B cell (primary cell): ENCODE measurements at regions not wholly inside any gene's neighbourhood (a gene's known extent, or its start where the extent isn't known, plus 50 kb on each side); places are given as distances from the start of the nearest gene placed in this dataset.

ENCODE experiments used
- ATAC-seq: fragments of 200-7000 bp; cut with Tn5 transposase; one replicate; pipeline ENCODE4 v1.10.0; 2021; ENCODE audit warnings: low read depth, mild to moderate bottlenecking, moderate number of reproducible peaks, moderate library complexity
- CTCF ChIA-PET: fragments of 350-600 bp; sonication (Branson Sonifier 250); formaldehyde crosslinking; loops from one replicate; lab custom pipeline; 2021; ENCODE audit warnings: antibody characterized with exemption, inconsistent platforms; lab: Charles Lee
- POLR2A ChIA-PET: fragments of 350-600 bp; sonication (Branson Sonifier 250); formaldehyde crosslinking; loops from one replicate; lab custom pipeline; 2021; ENCODE audit warnings: antibody characterized with exemption; lab: Charles Lee
- DNase-seq: peaks from one replicate; pipeline ENCODE4 v3.0.0; 2013
- H2AFZ ChIP-seq: 2 replicates; pipeline ENCODE4 v1.6.1; 2012; ENCODE audit warnings: mild to moderate bottlenecking, low read depth, low read length; ENCODE audit not compliant: insufficient read depth, poor library complexity, severe bottlenecking
- H3K27ac ChIP-seq, 2 donors: 1 replicate in 1 of 2; 2 replicates in 1 of 2; pipeline ENCODE4 v1.5.1; 2012 to 2013; ENCODE audit warnings: low read length in 2 of 2, mild to moderate bottlenecking in 2 of 2, moderate library complexity in 1 of 2
- H3K27me3 ChIP-seq, 4 experiments: fragments of 200-600 bp in 1 of 4; sonication (generic) in 1 of 4; replicated peaks in 1 of 4; 1 replicate in 2 of 4; 2 replicates in 2 of 4; pipeline versions ENCODE4 v1.6.1 to v1.7.0; 2013 to 2016; ENCODE audit warnings: low read length in 3 of 4, mild to moderate bottlenecking in 2 of 4, mixed read lengths in 1 of 4, moderate library complexity in 1 of 4; ENCODE audit not compliant: insufficient read depth in 4 of 4, control insufficient read depth in 3 of 4; ENCODE audit errors: control extremely low read depth in 1 of 4
- H3K36me3 ChIP-seq, 2 experiments: replicated peaks in 1 of 2; 1 replicate in 1 of 2; 2 replicates in 1 of 2; pipeline versions ENCODE4 v1.6.1 to v1.7.1; 2013; ENCODE audit warnings: low read length in 1 of 2; ENCODE audit not compliant: insufficient read depth in 2 of 2, control insufficient read depth in 1 of 2; ENCODE audit errors: control extremely low read depth in 1 of 2, extremely low read depth in 1 of 2
- H3K4me1 ChIP-seq, 2 donors: fragments of 200-600 bp in 1 of 2; sonication (generic) in 1 of 2; 1 replicate in 1 of 2; 2 replicates in 1 of 2; pipeline versions ENCODE4 v1.5.1 to v1.6.1; 2013 to 2017; ENCODE audit warnings: low read length in 2 of 2; ENCODE audit not compliant: control insufficient read depth in 2 of 2, insufficient read depth in 2 of 2
- H3K4me2 ChIP-seq: replicated peaks from 2 replicates; pipeline ENCODE3; 2012; ENCODE audit warnings: mild to moderate bottlenecking, low read depth, low read length; ENCODE audit not compliant: poor library complexity, severe bottlenecking
- H3K4me3 ChIP-seq, 5 experiments: fragments of 200-600 bp in 1 of 5; sonication (generic) in 1 of 5; 1 replicate in 3 of 5; 2 replicates in 2 of 5; pipeline versions ENCODE4 v1.5.1 to v1.7.0; 2011 to 2016; ENCODE audit warnings: low read length in 4 of 5, mild to moderate bottlenecking in 4 of 5, low read depth in 2 of 5, control low read depth in 1 of 5, moderate library complexity in 1 of 5; ENCODE audit not compliant: insufficient read depth in 1 of 5; ENCODE audit errors: control extremely low read depth in 1 of 5, extremely low read depth in 1 of 5
- H3K79me2 ChIP-seq: fragments of 200-600 bp; sonication (generic); one replicate; pipeline ENCODE4 v1.6.0; 2016; ENCODE audit warnings: low read length; ENCODE audit not compliant: control insufficient read depth, insufficient read depth
- H3K9ac ChIP-seq: fragments of 200-600 bp; sonication (generic); 2 replicates; pipeline ENCODE4 v1.6.1; 2017; ENCODE audit warnings: mild to moderate bottlenecking, low read length, moderate library complexity
- H3K9me3 ChIP-seq, 3 donors: one replicate each; pipeline versions ENCODE4 v1.6.1 to v1.7.1; 2013; ENCODE audit warnings: low read length in 2 of 3; ENCODE audit not compliant: control insufficient read depth in 2 of 3, insufficient read depth in 1 of 3; ENCODE audit errors: control extremely low read depth in 1 of 3
- H4K20me1 ChIP-seq: 2 replicates; pipeline ENCODE4 v1.6.0; 2012; ENCODE audit warnings: mild to moderate bottlenecking, low read length; ENCODE audit not compliant: insufficient read depth, control insufficient read depth, poor library complexity, severe bottlenecking
- H3K27ac Mint-ChIP-seq: one replicate; pipeline ENCODE4 v1.8.0; 2021; ENCODE audit warnings: mixed read lengths
- H3K27me3 Mint-ChIP-seq: one replicate; pipeline ENCODE4 v1.8.0; 2021; ENCODE audit warnings: mixed read lengths
- H3K4me1 Mint-ChIP-seq: one replicate; pipeline ENCODE4 v1.8.0; 2021; ENCODE audit warnings: mixed read lengths
- H3K4me3 Mint-ChIP-seq: one replicate; pipeline ENCODE4 v1.8.0; 2021; ENCODE audit warnings: mixed read lengths
- H3K9me3 Mint-ChIP-seq: one replicate; pipeline ENCODE4 v1.8.0; 2022; ENCODE audit warnings: mixed read lengths; ENCODE audit not compliant: insufficient read depth
- CTCF ChIP-seq: fragments of 200-600 bp; IDR thresholded peaks from one replicate; pipeline ENCODE4 v1.8.0; 2022; ENCODE audit warnings: antibody characterized with exemption, mild to moderate bottlenecking
- EZH2 ChIP-seq: IDR thresholded peaks from 2 replicates; pipeline ENCODE4 v1.6.1; 2012; ENCODE audit warnings: borderline replicate concordance, low read depth, mild to moderate bottlenecking, moderate library complexity, low read length; ENCODE audit not compliant: insufficient read depth, poor library complexity, severe bottlenecking
- intact Hi-C: fragments of 100-400 bp; cut with micrococcal nuclease; formaldehyde crosslinking; loops from one replicate; pipeline ENCODE4 v1.10.0; 2022

- POLR2A ChIA-PET = no interaction called here
Observed at GRCh38 chr5:112687306-112687705, 50.4 kb upstream of the APC start.

More at GRCh38 chr5:112687306-112687705, 50.4 kb upstream of the APC start:
- no peak for TF ChIP-seq EZH2
- no peak for TF ChIP-seq CTCF
- Mint-ChIP-seq H3K9me3 (peaks cover 4% of the 10 kb centered on the region), H3K4me3 (no peak overlapping the region), H3K27ac (no peak overlapping the region), H3K4me1 (peaks cover 26% of the 10 kb centered on the region), H3K27me3 (peaks cover 4% of the 10 kb centered on the region)
- Histone ChIP-seq H2AFZ (no peak overlapping the region), H3K4me1 (peaks cover 12 to 19% of the 10 kb centered on the region in 2 donors), H3K9ac (no peak overlapping the region), H3K9me3 (peaks cover 0 to 7% (median 0%) of the 10 kb centered on the region in 3 donors), H3K27me3 (peaks cover 0 to 6% (median 0%) of the 10 kb centered on the region in 4 experiments), H4K20me1 (no peaks in the 10 kb centered on the region), H3K79me2 (no peaks in the 10 kb centered on the region), H3K36me3 (no peaks in the 10 kb centered on the region), H3K27ac (no peak overlapping the region), H3K4me3 (no peak overlapping the region), H3K4me2 (no peak overlapping the region)
- intact Hi-C loops = no loop called here
- no peak for ATAC-seq
- CTCF ChIA-PET = interaction anchor here (0.9 kb wide), 1 partner anchor 70 kb away, joined by 4 read pairs; no protein-coding TSS in a partner anchor
- no peak for DNase-seq
